ENCODE measurements at regions not wholly inside any gene's neighbourhood (a gene's known extent, or its start where the extent isn't known, plus 50 kb on each side); places are given as distances from the start of the nearest gene placed in this dataset.

- no peak for DNase-seq (ENCODE audit: low read depth)
These were observed 56.1 kb downstream of the RMI2 start for GRCh38 chr16:11401161-11402050.

GRCh38 chr16:11402051-11402744, 56.9 kb downstream of the RMI2 start:
- DNase-seq (ENCODE audit: low read depth) = no peak

- no peak for DNase-seq (ENCODE audit: low read depth)
These were observed 57.7 kb downstream of the RMI2 start for GRCh38 chr16:11402745-11403533.

GRCh38 chr16:11403534-11403795, 58.2 kb downstream of the RMI2 start:
- no peak for DNase-seq (ENCODE audit: low read depth)

GRCh38 chr16:11403920-11404319, 58.7 kb downstream of the RMI2 start:
- no peak for DNase-seq (ENCODE audit: low read depth)

- DNase-seq (ENCODE audit: low read depth) = no peak
These were observed 59.3 kb downstream of the RMI2 start for GRCh38 chr16:11404603-11405002.

- DNase-seq (ENCODE audit: low read depth) = peak; percentile 31
These were observed 60.3 kb downstream of the RMI2 start for GRCh38 chr16:11405331-11406176.

- no peak for DNase-seq (ENCODE audit: low read depth)
These were observed 60.9 kb downstream of the RMI2 start for GRCh38 chr16:11406177-11406560.

GRCh38 chr16:11407047-11407982, 62.1 kb downstream of the RMI2 start:
- DNase-seq (ENCODE audit: low read depth) = peak; percentile 19

GRCh38 chr16:11408216-11408615, 63.0 kb downstream of the RMI2 start:
- no peak for DNase-seq (ENCODE audit: low read depth)

GRCh38 chr16:11409398-11409797, 64.1 kb downstream of the RMI2 start:
- DNase-seq (ENCODE audit: low read depth) = no peak

- DNase-seq (ENCODE audit: low read depth) = no peak
These were observed 65.3 kb downstream of the RMI2 start for GRCh38 chr16:11410376-11411058.

- no peak for DNase-seq (ENCODE audit: low read depth)
These were observed 65.8 kb downstream of the RMI2 start for GRCh38 chr16:11411059-11411550.

- DNase-seq (ENCODE audit: low read depth) = no peak
These were observed 67.1 kb downstream of the RMI2 start for GRCh38 chr16:11412175-11412904.

- DNase-seq (ENCODE audit: low read depth) = no peak
These were observed 68.0 kb downstream of the RMI2 start for GRCh38 chr16:11412965-11413887.

GRCh38 chr16:11413907-11414595, 68.8 kb downstream of the RMI2 start:
- no peak for DNase-seq (ENCODE audit: low read depth)

All from stimulated activated CD8-positive, alpha-beta memory T cell treated with anti-CD3 and anti-CD28 coated beads, Interleukin-7, amount 100 ng/mL, for 24 hours (primary cell).